GM21786 (cell line): ENCODE measurements at regions not wholly inside any gene's neighbourhood (a gene's known extent, or its start where the extent isn't known, plus 50 kb on each side); places are given as distances from the start of the nearest gene placed in this dataset.

Source experiments
- ATAC-seq: cut with Tn5 transposase; IDR thresholded peaks from one replicate; pipeline ENCODE4 v1.9.1; 2021; ENCODE audit not compliant: unreplicated experiment

DNA sequence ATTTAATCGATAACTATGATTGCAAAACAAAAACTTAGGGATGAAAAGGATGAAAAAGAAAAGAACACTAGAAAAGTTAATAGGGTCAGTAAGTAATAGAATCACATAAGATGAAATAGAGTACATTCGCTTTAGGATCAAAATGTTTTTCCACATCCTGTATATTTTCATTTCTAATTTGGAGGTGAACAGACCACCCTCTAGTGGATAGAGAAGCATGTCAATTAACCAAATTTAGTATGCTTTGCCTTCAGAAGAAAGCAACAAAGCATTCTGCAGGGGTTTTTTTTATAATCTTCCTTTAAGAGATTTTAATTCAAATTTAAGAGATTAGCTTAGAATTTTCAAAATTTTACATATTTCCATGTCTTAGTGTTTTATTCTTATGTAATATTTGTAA lies 611.0 kb upstream of the SGCG start:
- ATAC-seq, result no peak

GRCh38 chr13:22589880-22590279 lies 590.9 kb upstream of the SGCG start:
- ATAC-seq, result no peak

- ATAC-seq, result no peak
Measured at GRCh38 chr13:22592515-22592914, 588.3 kb upstream of the SGCG start.

- no peak for ATAC-seq
Measured at GRCh38 chr13:22594041-22594440, 586.7 kb upstream of the SGCG start.

- no peak for ATAC-seq
Measured at GRCh38 chr13:22596171-22596863, 584.5 kb upstream of the SGCG start.

DNA sequence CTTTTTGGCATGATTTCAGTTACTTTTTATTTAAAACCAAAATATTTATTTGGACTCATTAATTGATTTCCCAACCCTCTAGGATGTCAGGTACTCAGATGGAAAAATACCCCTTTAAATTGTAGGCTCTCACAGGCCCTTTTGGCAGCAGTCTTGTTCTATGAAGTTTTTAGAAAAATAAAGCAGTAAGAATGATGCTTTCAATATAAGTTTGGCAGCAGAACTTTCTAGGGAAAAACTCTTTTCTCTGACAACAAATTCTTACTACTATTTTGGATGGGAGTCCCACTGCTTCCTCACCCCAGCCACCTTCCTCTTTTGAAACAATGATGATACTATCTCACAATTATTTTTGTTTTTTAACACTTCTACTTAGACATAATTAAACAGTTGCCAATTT lies 581.6 kb upstream of the SGCG start:
- no peak for ATAC-seq

DNA sequence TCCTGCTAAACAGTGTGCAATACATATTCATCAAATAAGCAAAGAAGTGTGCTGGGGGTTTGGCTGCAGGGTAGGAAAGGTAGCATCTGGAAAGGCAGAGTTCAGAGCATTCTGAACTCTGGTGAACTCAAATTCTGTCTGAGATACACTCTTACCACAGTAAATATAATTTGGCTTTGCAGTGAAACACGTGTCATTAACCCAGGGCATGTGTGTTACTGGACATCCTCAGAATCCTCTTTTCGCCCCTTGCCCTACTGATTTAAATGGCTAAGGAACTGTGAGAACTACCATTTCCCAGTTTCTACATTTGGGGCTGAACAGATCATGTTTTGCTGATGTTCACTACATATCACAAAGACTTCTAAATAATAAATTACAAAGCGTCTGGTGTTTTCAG lies 562.8 kb upstream of the SGCG start:
- no peak for ATAC-seq

DNA sequence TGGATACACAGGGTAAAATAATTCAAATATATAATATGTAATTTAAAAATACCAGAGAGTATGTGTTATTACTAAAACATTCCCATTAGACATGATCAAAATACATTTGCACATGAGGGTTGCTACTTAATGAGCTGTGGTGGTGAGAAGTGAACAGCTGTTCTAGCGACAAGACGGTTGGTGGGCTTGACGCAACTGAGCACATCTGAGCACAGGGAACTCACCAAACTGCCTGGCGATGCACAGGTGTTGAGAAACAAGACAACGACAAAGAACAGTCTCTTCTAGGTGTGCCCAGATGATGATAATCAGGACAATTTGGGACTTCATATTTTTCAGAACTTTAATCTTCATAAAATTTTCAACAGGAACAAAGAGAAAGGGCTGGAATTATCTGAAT lies 555.1 kb upstream of the SGCG start:
- no peak for ATAC-seq

DNA sequence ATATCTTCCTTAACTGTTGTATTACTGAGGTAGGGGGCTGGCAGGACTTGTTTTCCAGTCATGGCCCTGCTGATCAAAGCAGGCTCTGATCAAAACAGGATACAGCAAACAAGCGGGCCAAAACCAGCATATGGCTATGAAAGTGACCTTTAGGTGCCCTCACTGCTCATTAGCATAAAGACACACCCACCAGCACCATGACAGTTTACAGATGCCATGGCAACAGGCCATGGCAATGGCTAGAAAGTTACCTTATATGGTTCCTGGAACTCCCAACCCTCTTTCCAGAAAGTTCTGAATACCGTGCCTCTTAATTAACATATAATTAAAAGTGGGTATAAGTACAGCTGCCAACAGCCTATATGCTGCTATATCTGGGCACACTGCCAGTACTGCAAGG lies 551.4 kb upstream of the SGCG start:
- ATAC-seq, result no peak

- ATAC-seq, result no peak
Measured at GRCh38 chr13:22642088-22642487, 538.7 kb upstream of the SGCG start.

- ATAC-seq, result no peak
Measured at GRCh38 chr13:22644941-22645340, 535.8 kb upstream of the SGCG start.

DNA sequence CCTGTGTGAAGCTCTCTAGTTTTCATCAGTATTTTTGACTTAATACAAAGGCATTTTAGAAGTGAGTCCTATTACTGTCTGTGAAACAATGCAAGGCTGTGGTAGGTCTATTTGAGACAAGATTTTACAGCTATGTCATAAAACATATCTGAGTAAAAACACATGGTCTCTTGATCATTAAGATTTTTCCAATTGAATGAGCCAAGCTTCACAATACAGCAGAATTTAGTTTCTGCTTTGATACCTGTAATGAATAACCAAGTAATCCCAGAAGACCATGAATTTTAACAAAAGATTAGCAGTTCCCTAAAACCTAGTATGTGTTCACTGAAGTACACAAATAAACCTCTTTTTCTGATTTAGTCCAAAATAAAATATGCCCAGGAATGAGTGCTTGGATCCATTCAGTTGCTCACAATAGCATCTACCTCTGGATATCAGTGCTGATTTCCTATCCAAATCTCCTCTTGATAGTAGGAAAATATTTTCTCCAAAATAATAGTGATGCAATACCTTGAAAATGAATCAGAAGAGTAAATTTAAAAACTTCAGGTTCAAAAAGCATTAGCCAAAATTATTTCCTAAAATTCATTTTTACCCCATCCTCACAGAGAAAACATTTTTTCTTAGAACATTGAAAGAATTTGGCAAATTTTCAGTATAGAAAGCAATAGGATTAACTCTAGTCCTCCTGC lies 533.5 kb upstream of the SGCG start:
- no peak for ATAC-seq

DNA sequence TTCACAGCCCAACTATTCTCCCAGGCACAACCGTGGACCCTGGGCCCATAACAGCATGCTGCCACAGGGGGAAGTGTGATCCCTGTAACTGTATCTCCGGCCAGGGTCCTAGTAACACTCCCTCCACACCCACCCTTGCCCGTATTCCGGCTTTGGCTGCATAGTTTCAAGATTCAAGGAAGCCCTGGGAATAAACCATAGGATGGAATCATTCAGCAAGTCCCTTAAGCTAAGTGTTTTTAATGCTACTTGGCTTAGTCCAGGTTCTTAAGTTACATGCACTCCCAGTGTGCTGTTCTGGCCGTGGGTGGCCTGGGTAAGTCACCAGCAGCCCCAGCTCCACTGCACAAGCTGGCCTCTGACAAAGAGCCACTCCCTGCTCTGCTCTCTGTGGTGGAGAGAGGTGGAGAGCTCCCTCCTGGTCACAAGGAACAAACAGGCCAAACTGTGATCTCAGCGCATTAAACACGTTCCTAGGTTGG lies 532.4 kb upstream of the SGCG start:
- ATAC-seq, result no peak

- ATAC-seq, result no peak
Measured at GRCh38 chr13:22652796-22653195, 528.0 kb upstream of the SGCG start.

- ATAC-seq, result no peak
Measured at GRCh38 chr13:22653866-22654265, 526.9 kb upstream of the SGCG start.

- ATAC-seq, result no peak
Measured at GRCh38 chr13:22655106-22655852, 525.5 kb upstream of the SGCG start.

- no peak for ATAC-seq
Measured at GRCh38 chr13:22662771-22663170, 518.0 kb upstream of the SGCG start.

DNA sequence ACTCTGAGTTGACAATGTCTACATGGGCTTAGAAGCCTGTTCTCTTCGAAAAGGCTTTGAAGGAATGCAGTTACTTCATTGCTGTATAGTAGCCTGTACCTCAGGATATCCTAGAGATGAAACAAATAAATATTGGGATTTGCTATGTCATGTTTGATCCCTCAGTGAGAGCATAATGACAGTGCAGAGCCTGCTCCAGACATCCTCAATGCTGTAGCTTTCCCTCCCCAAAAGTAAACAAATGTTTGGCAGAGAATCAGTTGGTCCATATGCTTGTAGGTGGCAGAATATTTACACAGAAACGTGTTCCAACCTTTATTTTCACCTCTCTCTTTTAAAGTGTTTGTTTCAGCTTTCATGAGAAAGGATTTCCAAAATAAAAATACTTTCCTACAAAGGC lies 515.3 kb upstream of the SGCG start:
- ATAC-seq, result no peak

GRCh38 chr13:22690756-22691155 lies 490.0 kb upstream of the SGCG start:
- ATAC-seq, result no peak

DNA sequence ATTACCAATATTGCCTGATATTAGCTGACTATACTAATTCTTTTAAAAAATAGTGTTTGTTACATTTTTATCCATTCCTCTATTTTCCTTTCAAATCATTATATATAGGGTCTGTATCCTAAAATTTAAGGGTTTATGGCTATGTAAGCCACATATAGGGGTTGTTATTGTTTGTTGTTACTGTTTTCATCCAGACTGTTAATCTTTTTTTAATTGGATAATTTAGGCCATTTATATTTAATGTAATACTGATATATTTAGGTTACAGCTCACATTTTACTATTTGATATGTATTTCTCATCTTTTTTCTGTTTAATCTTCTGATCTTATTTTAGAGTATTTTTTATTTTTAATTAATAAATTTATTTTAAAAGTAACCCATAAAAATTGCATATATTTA lies 487.1 kb upstream of the SGCG start:
- no peak for ATAC-seq

GRCh38 chr13:22696433-22696832 lies 484.3 kb upstream of the SGCG start:
- ATAC-seq, result no peak

DNA sequence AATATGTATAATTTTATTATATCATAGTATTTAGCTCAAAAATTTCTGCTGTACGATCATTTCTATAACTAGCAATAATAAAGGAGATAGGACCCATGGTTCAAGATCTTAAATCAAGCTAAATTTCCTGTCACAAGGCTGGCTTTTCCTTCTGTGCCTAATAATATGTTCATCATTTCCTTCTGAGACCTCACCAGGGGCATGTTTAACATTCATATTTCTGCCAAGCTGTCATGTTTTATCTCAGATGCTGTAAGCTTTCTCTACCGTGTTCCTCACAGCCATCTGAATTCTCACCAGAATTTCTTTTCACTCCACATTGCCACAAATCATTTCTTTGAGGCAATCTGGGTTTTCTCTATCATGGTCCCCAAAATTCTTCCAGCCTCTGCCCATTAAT lies 482.3 kb upstream of the SGCG start:
- ATAC-seq, result no peak
